Type B pancreatic cell (in vitro differentiated cells): ENCODE measurements at regions not wholly inside any gene's neighbourhood (a gene's known extent, or its start where the extent isn't known, plus 50 kb on each side); places are given as distances from the start of the nearest gene placed in this dataset.
A peak's percentile ranks its signal among the peaks of the same experiment; 100 is the strongest.

ENCODE experiments used
- DNase-seq: peaks from one replicate; pipeline ENCODE4 v3.0.0; 2021; ENCODE audit warnings: mixed read lengths; ENCODE audit not compliant: unreplicated experiment; ENCODE audit errors: extremely low spot score
- H3K27ac Mint-ChIP-seq: 2 replicates; pipeline ENCODE4 v1.8.0; 2021; ENCODE audit warnings: mild to moderate bottlenecking, mixed read lengths
- H3K27me3 Mint-ChIP-seq: 2 replicates; pipeline ENCODE4 v1.8.0; 2021; ENCODE audit warnings: mixed read lengths
- H3K36me3 Mint-ChIP-seq: 2 replicates; pipeline ENCODE4 v1.8.0; 2021; ENCODE audit warnings: mixed read lengths
- H3K4me1 Mint-ChIP-seq: one replicate; pipeline ENCODE4 v1.8.0; 2021; ENCODE audit warnings: mixed read lengths; ENCODE audit not compliant: unreplicated experiment
- H3K4me3 Mint-ChIP-seq: 2 replicates; pipeline ENCODE4 v1.8.0; 2021; ENCODE audit warnings: mild to moderate bottlenecking, mixed read lengths
- H3K9me3 Mint-ChIP-seq: 2 replicates; pipeline ENCODE4 v1.8.0; 2021; ENCODE audit warnings: mixed read lengths
- TF ChIP-seq, protein P1 (sequence below): fragments of 200-600 bp; sonication (generic); conservative IDR thresholded peaks from 2 replicates; pipeline ENCODE4 v1.5.0; 2021; ENCODE audit warnings: antibody characterized with exemption, mild to moderate bottlenecking

DNA sequence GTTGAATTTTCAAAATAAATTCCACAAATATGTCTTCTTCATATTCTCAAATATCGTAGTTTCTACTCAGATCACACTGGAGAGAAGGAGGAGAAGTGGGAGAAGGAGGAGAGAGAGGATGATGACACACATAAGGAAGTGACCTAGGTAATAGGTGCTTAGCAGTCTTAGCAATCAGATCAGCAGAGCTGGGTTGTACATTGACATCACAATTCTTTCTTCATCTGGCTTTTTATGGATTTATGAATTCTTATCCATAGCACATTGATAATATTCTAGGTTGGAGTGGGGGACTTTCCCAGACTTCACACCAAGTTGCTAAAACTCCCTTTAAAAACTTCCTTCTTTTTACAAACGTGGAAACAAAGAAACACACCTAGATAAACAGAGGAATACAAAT lies 86.9 kb downstream of the FGF9 start:
- Mint-ChIP-seq H3K4me3 (no peak overlapping the region), H3K9me3 (no peaks in the 10 kb centered on the region), H3K36me3 (no peaks in the 10 kb centered on the region), H3K27me3 (peaks cover 5% of the 10 kb centered on the region), H3K27ac (no peak overlapping the region), H3K4me1 (peaks cover 18% of the 10 kb centered on the region)
- no peak for DNase-seq
- TF ChIP-seq, protein P1, sequence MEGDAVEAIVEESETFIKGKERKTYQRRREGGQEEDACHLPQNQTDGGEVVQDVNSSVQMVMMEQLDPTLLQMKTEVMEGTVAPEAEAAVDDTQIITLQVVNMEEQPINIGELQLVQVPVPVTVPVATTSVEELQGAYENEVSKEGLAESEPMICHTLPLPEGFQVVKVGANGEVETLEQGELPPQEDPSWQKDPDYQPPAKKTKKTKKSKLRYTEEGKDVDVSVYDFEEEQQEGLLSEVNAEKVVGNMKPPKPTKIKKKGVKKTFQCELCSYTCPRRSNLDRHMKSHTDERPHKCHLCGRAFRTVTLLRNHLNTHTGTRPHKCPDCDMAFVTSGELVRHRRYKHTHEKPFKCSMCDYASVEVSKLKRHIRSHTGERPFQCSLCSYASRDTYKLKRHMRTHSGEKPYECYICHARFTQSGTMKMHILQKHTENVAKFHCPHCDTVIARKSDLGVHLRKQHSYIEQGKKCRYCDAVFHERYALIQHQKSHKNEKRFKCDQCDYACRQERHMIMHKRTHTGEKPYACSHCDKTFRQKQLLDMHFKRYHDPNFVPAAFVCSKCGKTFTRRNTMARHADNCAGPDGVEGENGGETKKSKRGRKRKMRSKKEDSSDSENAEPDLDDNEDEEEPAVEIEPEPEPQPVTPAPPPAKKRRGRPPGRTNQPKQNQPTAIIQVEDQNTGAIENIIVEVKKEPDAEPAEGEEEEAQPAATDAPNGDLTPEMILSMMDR, result no peak

- DNase-seq, result no peak
- H3K9me3 Mint-ChIP-seq, result no peaks in the 10 kb centered on the region
- no peak overlapping the region for H3K27ac Mint-ChIP-seq
- H3K4me3 Mint-ChIP-seq, result no peak overlapping the region
- peaks cover 18% of the 10 kb centered on the region for H3K4me1 Mint-ChIP-seq
- peaks cover 5% of the 10 kb centered on the region for H3K27me3 Mint-ChIP-seq
- H3K36me3 Mint-ChIP-seq, result no peaks in the 10 kb centered on the region
- TF ChIP-seq, protein P1, result no peak
These were observed 87.6 kb downstream of the FGF9 start for GRCh38 chr13:21758441-21758840.

GRCh38 chr13:21759463-21759862 lies 88.6 kb downstream of the FGF9 start:
- no peak overlapping the region for H3K4me3 Mint-ChIP-seq
- H3K27ac Mint-ChIP-seq, result peak overlapping the region; percentile 7
- TF ChIP-seq, protein P1, result no peak
- H3K27me3 Mint-ChIP-seq, result peaks cover 5% of the 10 kb centered on the region
- no peaks in the 10 kb centered on the region for H3K36me3 Mint-ChIP-seq
- no peaks in the 10 kb centered on the region for H3K9me3 Mint-ChIP-seq
- peaks cover 18% of the 10 kb centered on the region for H3K4me1 Mint-ChIP-seq
- no peak for DNase-seq

- peaks cover 5% of the 10 kb centered on the region for H3K27me3 Mint-ChIP-seq
- H3K4me1 Mint-ChIP-seq, result peaks cover 18% of the 10 kb centered on the region
- no peak for DNase-seq
- H3K36me3 Mint-ChIP-seq, result no peaks in the 10 kb centered on the region
- H3K9me3 Mint-ChIP-seq, result no peaks in the 10 kb centered on the region
- H3K4me3 Mint-ChIP-seq, result no peak overlapping the region
- TF ChIP-seq, protein P1, result no peak
- no peak overlapping the region for H3K27ac Mint-ChIP-seq
These were observed 89.0 kb downstream of the FGF9 start for GRCh38 chr13:21759911-21760310.

DNA sequence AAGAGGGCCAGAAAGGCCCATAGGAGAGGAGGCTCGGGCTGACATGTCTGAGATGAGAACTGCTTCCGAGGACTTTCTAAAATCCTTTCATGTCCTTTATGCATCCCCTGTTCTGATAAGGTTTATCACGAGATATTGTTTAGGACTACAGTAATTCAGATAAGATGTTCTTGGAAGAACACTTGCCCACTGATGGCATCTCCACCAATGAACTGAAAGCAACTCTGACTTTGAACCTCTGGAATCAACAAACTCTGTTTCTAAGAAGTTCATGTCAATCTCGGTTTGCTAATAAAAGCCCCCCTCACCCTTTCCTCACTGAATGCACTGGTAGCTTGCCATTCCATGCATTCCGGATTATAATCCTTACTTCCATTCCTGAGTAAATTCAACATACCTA lies 90.9 kb downstream of the FGF9 start:
- Mint-ChIP-seq H3K36me3 (no peaks in the 10 kb centered on the region), H3K4me3 (no peak overlapping the region), H3K27ac (no peak overlapping the region), H3K27me3 (no peaks in the 10 kb centered on the region), H3K4me1 (peaks cover 12% of the 10 kb centered on the region), H3K9me3 (no peaks in the 10 kb centered on the region)
- no peak for DNase-seq
- TF ChIP-seq, protein P1, result no peak

GRCh38 chr13:21762512-21762911 lies 91.6 kb downstream of the FGF9 start:
- Mint-ChIP-seq H3K4me1 (peaks cover 9% of the 10 kb centered on the region), H3K27me3 (no peaks in the 10 kb centered on the region), H3K36me3 (no peaks in the 10 kb centered on the region), H3K9me3 (no peaks in the 10 kb centered on the region), H3K4me3 (no peak overlapping the region), H3K27ac (no peak overlapping the region)
- TF ChIP-seq, protein P1, result no peak
- no peak for DNase-seq
